GM19043 (cell line): ENCODE measurements at regions not wholly inside any gene's neighbourhood (a gene's known extent, or its start where the extent isn't known, plus 50 kb on each side); places are given as distances from the start of the nearest gene placed in this dataset.

Source experiments
- ATAC-seq: cut with Tn5 transposase; IDR thresholded peaks from one replicate; pipeline ENCODE4 v1.9.1; 2021; ENCODE audit warnings: low read depth; ENCODE audit not compliant: unreplicated experiment

DNA sequence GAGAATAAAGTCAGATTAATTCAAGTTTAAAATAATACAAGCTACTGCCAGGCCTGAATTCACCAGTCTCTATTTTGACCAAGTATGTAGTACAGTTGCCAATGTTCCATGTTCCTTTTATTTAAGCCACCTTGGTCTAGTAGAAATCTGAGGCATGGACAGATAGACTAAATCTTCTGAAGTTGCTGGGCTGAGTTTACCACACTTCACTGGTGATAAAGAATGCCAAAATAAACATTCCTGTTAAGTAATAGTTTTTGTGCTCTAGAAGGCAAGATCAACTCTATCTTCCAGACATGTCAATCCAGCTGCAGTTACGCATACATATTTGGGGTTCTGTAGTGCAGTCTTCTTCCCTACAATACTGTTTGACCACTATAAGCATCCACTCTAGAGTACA, 83.9 kb upstream of the C11orf87 start:
- ATAC-seq = no peak

DNA sequence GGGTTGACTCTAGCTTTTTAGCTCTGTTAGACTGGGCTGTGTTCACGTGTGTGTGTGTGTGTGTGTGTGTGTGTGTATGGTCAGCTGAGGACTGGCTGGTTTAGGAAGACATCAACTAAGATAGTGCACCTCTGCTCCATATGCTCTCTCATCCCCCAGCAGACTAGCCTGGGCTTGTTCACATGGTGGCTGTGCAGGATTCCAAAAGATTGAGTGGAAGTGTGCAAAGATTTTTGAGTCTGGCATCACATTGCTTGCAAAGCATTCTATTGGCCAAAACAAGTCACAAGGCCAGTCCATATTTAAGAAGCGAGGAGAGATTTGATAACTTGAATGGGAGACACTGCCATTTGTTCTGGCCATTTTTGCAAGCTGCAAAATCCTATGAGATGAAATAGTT, 79.7 kb upstream of the C11orf87 start:
- ATAC-seq = no peak

DNA sequence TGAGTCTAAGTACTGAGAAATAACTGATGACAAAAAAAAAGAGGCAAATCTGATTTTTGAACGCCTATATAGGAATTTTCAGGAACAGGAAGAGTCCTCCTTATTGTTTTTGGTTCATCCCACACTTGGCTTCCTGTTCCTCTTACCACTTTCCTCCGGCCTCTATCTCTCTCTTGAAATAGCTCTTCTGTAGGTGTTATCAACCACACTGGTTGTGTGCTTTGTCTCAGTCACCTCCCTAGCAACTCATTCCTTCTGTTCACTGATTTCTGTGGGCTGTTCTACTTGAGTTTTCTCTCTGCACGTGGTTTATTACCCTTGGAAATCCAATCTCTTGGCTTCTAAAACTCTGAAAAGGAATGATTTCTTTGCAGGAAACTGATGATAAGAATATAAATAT, 78.7 kb upstream of the C11orf87 start:
- ATAC-seq = no peak

DNA sequence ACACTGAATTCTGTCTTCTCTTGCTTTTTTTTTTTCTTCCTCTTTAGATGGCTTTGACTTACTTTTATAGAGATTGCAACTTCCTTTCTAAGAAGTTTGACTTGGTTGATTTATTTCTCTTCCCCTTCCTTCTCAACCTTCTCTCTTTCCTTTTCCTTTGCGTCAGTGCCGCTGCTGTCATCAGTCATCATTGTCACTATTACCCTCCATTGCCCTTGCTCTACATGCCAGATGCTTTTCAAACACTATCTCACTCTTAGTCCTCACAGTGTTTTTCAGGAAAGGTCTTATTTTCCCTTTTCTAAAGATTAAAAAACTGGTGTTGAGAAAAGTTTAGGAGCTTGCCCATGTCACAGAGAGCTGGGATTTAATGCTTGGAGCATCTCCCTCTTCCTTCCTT, 74.7 kb upstream of the C11orf87 start:
- ATAC-seq = no peak

DNA sequence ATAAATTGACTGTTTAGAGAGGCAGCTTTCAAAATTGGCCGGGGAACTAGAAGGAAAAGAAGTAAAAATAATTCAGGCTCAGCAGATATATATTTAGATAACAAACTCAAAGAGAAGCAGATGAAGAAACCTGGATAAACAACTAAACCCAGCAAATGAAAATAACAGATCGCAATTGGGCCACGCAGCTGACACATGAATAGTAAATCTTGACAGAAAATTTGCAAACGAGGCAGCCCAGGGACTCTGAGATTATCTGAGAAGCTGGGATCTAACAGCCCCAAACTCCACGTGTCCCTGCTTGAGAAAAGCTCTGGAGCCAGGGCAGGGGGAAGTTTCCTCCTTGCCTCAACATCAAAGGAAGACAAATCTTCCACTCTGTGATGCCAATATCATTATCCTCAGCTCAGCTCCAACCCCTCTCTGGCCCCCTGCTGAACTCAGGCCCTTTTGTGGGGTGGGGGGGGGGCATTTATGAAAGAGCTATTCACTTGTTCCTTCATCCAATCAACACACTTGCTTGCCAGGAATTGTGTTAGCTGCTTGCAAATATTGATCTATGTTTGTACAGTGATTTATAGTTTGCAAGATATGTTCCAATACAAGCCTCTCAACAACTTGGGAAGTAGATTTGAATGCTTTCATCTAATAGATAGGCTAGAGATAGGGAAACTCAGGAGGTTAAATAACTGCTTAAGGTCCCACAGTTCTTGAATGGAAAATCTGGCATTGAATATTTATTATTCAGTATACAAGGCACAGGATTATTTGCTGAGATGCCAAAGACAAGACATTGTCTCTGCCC, 72.5 kb upstream of the C11orf87 start:
- no peak for ATAC-seq

DNA sequence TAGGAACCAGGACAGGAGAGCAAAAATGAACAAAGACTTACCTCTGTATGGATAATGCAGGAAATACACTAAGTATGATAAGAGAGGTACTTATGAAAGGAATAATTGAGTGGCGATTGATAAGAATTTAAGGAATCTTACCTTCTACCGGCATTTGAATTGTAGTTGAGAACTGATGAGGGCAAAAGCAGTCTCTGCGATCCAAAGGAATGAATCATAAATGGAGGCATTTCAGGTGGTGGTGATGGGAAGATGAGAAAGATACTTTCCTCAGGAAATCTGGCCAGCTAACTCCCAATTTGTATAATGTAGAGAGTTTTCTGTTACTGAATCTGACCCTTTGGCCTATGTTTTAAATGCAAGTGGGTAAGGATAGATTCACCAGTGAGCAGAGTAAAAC, 71.9 kb upstream of the C11orf87 start:
- no peak for ATAC-seq

DNA sequence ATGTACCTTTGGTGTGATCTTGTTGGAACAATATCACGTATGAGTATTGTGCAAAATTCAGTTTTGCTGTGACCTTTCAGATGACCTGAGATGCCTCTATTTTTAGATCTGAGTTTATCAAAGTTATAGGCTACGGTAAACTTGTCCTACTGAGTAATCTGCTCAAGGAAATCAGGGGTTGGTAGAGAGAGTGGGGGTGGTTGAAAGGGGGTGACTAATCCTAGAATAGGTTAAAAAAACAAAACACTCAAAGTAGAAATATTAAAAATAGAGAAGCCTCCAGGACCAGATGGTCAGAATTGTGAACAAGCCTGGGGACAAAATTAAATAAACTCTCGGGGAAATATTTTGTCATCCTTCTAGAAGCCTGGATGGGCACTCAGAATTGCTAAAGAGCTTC, 59.9 kb upstream of the C11orf87 start:
- ATAC-seq = no peak

DNA sequence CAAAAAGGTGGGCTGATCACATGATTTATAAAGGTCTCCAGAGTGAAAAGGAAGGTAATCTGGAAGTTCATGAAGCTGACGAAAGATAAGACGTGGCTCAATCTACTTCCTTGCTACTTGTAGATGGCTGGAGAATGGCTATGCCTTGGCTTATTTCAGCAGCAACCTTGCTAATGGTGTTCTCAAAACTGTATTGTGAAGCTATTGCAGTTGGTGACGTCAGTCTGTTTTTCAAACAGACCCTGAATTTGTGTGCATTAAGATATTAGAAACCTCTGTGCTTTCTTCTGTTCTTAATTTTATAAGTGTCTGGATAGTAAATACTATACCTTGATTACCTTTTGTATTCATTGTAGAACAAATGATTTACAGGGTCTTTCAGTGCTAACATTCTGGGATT, 58.3 kb upstream of the C11orf87 start:
- ATAC-seq = no peak

DNA sequence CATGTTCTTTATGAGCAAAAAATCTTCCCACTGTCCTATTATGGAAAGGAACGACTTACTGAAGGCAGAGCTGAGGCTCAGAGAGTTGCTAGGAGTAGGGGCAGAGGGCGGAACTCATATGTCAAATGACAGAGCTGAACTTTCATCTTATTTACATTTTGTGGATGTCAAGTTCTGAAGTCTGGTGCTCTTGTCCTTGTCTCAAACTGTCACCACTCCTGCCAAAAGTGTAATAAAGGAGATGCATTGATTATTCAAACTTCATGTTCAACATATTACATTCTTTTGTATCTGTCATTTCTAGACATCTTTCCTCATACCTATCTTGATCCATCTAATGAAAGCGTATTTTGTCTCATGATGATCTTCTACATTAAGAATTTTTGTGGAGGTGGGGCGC, 57.1 kb upstream of the C11orf87 start:
- no peak for ATAC-seq

DNA sequence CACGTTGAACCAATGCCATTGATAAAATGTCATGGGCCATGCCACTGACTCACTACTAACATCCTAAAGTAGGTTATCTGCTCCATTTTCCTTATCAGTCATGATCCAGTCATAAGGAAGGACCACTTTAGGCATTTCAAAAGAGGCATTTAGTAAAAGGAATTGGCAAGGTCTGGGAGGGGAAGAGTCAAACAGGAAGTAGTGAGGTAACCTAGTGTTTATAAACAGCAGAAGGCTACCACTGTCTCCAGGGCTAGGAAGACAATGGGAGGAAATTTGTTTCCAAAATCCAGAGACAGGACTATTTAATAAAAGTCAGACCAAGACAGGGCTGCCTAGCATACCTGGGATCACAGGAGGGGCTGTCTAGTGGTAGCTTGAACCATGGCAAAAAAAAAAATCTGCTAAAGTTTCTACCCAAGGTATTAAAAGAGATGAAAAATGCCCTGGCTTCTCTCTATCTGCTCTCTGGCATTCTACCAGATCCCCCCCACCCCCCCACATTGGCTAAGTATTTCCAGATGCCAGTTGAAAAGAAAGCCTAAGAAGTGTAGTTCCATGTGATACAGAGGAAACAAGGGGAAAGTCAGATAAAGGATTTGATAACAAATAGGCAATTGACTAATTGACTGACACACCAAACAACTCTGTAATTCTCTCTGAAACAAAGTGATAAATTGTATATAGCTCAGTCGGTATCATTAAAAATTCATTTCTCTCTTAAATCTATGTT, 50.4 kb upstream of the C11orf87 start:
- no peak for ATAC-seq
